ENCODE measurements at regions not wholly inside any gene's neighbourhood (a gene's known extent, or its start where the extent isn't known, plus 50 kb on each side); places are given as distances from the start of the nearest gene placed in this dataset.
"Not testable (repeated sequence)": the region's sequence is repeated elsewhere in the genome, so short reads cannot be mapped to it uniquely, and the experiment has no call there.

GRCh38 chr4:134622199-134622598 lies 420.6 kb upstream of the PABPC4L start:
- DNase-seq (ENCODE audit: low read depth in 1 of 2, low spot score in 1 of 2) (no peak), ATAC-seq (no peak), FAIRE-seq (no peak)
- H3K9me3 ChIP-seq: no peaks in the 10 kb centered on the region
- TF ChIP-seq NR3C1 (IDR thresholded peaks at IDR 0.05) (no peak), RFX5 (IDR thresholded peaks at IDR 0.05) (no peak), FOXS1 (CRISPR knock-in tag; IDR thresholded peaks at IDR 0.05) (no peak), RAD21 (conservative IDR thresholded peaks at IDR 0.05 in 1 of 2, IDR thresholded peaks at IDR 0.05 in 1 of 2) (no peak), CBX2 (IDR thresholded peaks at IDR 0.05; ENCODE audit: borderline replicate concordance, low read depth) (no peak), MYC (IDR thresholded peaks at IDR 0.05; ENCODE audit: borderline replicate concordance, low read length) (no peak), FOSL2 (IDR thresholded peaks at IDR 0.05) (no peak), FOSL2 (CRISPR knock-in tag; IDR thresholded peaks at IDR 0.05) (no peak), ZC3H11A (IDR thresholded peaks at IDR 0.05) (no peak), FOSB (CRISPR knock-in tag; IDR thresholded peaks at IDR 0.05) (no peak), RARB (CRISPR knock-in tag; IDR thresholded peaks at IDR 0.05) (no peak), MAZ (IDR thresholded peaks at IDR 0.05; ENCODE audit: borderline replicate concordance, low read depth, low read length) (no peak), ESRRA (IDR thresholded peaks at IDR 0.05; ENCODE audit: borderline replicate concordance, low read length) (no peak), CBX8 (IDR thresholded peaks at IDR 0.05) (no peak), EHMT2 (IDR thresholded peaks at IDR 0.05; ENCODE audit: low read depth) (no peak), CEBPB (IDR thresholded peaks at IDR 0.05) (no peak), HOXB5 (CRISPR knock-in tag; IDR thresholded peaks at IDR 0.05) (no peak), HMGXB4 (CRISPR knock-in tag; IDR thresholded peaks at IDR 0.05; ENCODE audit: borderline replicate concordance) (no peak), EHF (CRISPR knock-in tag; IDR thresholded peaks at IDR 0.05) (no peak), KDM5A (IDR thresholded peaks at IDR 0.05) (no peak)
- no peak overlapping the region for H3K4me3 ChIP-seq
- H3K27ac ChIP-seq: no peak overlapping the region
- ChIA-PET POLR2A (no interaction called here), CTCF (no interaction called here)
- no peaks in the 10 kb centered on the region for H3K4me1 ChIP-seq
- whole genome bisulfite sequencing (ENCODE audit: missing lambda C conversion rate): 87% methylated on average over 2 of the region's 2 CpGs
- H3K4me2 ChIP-seq: no peak overlapping the region

GRCh38 chr4:134621715-134622114 lies 420.1 kb upstream of the PABPC4L start:
- H3K4me3 ChIP-seq; POLR2A ChIA-PET; H3K4me2 ChIP-seq; CTCF ChIA-PET; H3K9me3 ChIP-seq; ATAC-seq; H3K27ac ChIP-seq; DNase-seq (ENCODE audit: low read depth in 1 of 2, low spot score in 1 of 2); FAIRE-seq; H3K4me1 ChIP-seq: not testable (repeated sequence)
- 53% methylated on average over 5 of the region's 5 CpGs for WGBS (ENCODE audit: missing lambda C conversion rate)

GRCh38 chr4:134610956-134611355 lies 409.4 kb upstream of the PABPC4L start:
- TF ChIP-seq GATA3 (IDR thresholded peaks at IDR 0.05; ENCODE audit: borderline replicate concordance): no peak
- no peak for TF ChIP-seq POLR2A (IDR thresholded peaks at IDR 0.05; ENCODE audit: low read length)
- TF ChIP-seq HOXB13 (CRISPR knock-in tag; IDR thresholded peaks at IDR 0.05; ENCODE audit: low read depth): no peak
- TF ChIP-seq USF2 (IDR thresholded peaks at IDR 0.05): no peak
- TF ChIP-seq RNF2 (IDR thresholded peaks at IDR 0.05; ENCODE audit: borderline replicate concordance, low read depth): no peak
- TF ChIP-seq FOXS1 (CRISPR knock-in tag; IDR thresholded peaks at IDR 0.05): no peak
- no peak for TF ChIP-seq ZNF302 (CRISPR knock-in tag; IDR thresholded peaks at IDR 0.05)
- no peak for TF ChIP-seq HES2 (IDR thresholded peaks at IDR 0.05)
- no peak for TF ChIP-seq ZC3H11A (IDR thresholded peaks at IDR 0.05)
- TF ChIP-seq FOSB (CRISPR knock-in tag; IDR thresholded peaks at IDR 0.05): no peak
- TF ChIP-seq EP300 (IDR thresholded peaks at IDR 0.05): no peak
- TF ChIP-seq ZFP36 (IDR thresholded peaks at IDR 0.05; ENCODE audit: borderline replicate concordance, partially characterized antibody): no peak
- no peak for TF ChIP-seq SMC3 (IDR thresholded peaks at IDR 0.05)
- no peaks in the 10 kb centered on the region for H3K4me1 ChIP-seq
- H3K4me2 ChIP-seq: no peak overlapping the region
- FAIRE-seq: no peak
- H3K4me3 ChIP-seq: no peak overlapping the region
- no peak for DNase-seq (ENCODE audit: low read depth in 1 of 2, low spot score in 1 of 2)
- ATAC-seq: no peak
- no peaks in the 10 kb centered on the region for H3K9me3 ChIP-seq
- CTCF ChIA-PET: no interaction called here
- no peak overlapping the region for H3K27ac ChIP-seq
- POLR2A ChIA-PET: no interaction called here
- 14% methylated on average over 1 of the region's 1 CpG for WGBS (ENCODE audit: missing lambda C conversion rate)

All from A549 (cell line).